GM13976 (cell line): ENCODE measurements at regions not wholly inside any gene's neighbourhood (a gene's known extent, or its start where the extent isn't known, plus 50 kb on each side); places are given as distances from the start of the nearest gene placed in this dataset.

Experiments used
- DNase-seq: peaks from one replicate; pipeline ENCODE4 v3.0.0; 2012; ENCODE audit warnings: low spot score
- in situ Hi-C: fragments of 300-500 bp; cut with MboI; formaldehyde crosslinking; loops from one replicate; pipeline ENCODE4 v1.12.0; 2022; ENCODE audit warnings: low sequenced_read_pairs, mixed read lengths, inconsistent platforms; ENCODE audit not compliant: unreplicated experiment
- TF ChIP-seq, protein P1 (sequence below): IDR thresholded peaks from 2 replicates; pipeline ENCODE4 v1.5.1; 2012; ENCODE audit warnings: borderline replicate concordance, mild to moderate bottlenecking; ENCODE audit not compliant: insufficient read depth; ENCODE audit errors: extremely low read depth, missing control alignments, control extremely low read depth

DNA sequence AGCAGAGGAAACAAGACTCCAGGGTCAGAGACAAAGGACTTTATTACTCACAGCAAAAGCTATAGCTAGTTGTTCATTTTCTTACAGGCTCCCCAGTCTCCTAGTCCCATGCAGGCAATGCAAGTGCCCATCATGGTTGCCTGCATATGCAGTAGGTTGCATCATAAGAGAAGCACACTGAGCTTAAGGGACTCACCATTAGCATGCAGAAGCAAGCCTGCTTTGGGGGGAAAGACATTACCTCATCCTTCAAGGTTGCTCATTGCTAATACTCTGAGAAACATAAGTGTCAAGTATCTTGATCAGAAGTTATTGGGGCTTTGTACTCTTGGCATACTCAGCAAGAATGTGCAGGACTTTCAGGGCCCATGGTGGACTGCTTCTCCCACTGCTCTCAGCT lies 114.6 kb upstream of the CCDC68 start:
- in situ Hi-C loops: no loop called here
- DNase-seq: no peak
- TF ChIP-seq, protein P1, sequence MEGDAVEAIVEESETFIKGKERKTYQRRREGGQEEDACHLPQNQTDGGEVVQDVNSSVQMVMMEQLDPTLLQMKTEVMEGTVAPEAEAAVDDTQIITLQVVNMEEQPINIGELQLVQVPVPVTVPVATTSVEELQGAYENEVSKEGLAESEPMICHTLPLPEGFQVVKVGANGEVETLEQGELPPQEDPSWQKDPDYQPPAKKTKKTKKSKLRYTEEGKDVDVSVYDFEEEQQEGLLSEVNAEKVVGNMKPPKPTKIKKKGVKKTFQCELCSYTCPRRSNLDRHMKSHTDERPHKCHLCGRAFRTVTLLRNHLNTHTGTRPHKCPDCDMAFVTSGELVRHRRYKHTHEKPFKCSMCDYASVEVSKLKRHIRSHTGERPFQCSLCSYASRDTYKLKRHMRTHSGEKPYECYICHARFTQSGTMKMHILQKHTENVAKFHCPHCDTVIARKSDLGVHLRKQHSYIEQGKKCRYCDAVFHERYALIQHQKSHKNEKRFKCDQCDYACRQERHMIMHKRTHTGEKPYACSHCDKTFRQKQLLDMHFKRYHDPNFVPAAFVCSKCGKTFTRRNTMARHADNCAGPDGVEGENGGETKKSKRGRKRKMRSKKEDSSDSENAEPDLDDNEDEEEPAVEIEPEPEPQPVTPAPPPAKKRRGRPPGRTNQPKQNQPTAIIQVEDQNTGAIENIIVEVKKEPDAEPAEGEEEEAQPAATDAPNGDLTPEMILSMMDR: no peak

DNA sequence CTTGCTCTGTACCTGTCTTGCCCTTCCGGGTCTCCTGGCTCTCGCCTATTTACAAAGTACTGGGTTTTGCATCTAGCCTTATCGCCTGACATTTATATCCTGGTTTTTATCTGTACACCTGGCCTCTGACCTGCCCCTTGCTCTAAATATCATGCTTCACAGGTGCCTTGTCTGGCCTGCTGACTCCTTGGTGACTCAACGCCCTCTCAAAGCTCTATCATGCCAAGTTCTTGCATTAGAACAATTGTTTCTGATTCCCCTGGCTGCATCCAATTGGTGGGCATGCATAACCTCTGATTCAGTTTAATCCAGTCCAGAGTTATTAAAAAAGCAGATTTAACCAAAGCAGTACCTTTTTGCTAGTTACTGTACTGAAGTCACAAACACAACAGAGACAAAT lies 113.9 kb upstream of the CCDC68 start:
- in situ Hi-C loops: no loop called here
- TF ChIP-seq, protein P1: no peak
- DNase-seq: no peak

DNA sequence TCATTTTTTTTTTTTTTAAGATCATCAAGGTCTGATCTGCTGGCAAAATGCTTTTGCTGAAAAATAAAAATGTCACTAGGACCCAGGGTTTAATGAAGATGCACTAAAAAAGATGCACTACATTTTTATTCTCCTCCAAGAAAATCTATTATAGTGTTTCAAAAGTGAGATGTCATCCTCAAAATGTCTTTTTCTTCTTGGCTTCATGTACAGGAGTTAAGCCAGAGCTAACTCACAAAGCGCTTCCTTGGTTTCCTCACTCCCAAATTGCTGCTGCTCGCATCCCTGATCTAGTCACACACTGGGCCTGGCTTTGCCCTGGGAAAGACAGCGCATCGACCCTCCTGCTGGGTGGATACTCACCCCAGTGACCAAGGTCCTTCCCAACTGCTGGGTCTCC lies 113.4 kb upstream of the CCDC68 start:
- TF ChIP-seq, protein P1: no peak
- in situ Hi-C loops: no loop called here
- DNase-seq: no peak

DNA sequence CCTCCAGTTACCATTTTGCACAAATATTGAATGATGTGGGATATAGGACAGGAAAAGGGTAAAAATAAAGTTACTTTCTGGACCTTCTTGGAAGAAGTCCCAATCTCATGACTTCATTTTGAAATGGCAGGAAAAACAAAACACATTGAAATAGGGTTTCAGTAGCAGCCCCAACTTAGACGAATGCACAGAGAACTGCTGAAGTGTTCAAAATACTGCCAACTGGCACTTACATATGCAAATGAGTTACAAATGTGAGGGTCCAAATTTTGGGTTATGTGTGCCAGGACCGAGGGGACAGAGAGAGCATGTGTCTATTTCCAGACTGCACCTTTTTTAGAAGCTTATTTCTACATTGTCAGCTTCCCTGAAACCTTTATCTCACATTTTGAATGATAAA lies 112.9 kb upstream of the CCDC68 start:
- no peak for DNase-seq

DNA sequence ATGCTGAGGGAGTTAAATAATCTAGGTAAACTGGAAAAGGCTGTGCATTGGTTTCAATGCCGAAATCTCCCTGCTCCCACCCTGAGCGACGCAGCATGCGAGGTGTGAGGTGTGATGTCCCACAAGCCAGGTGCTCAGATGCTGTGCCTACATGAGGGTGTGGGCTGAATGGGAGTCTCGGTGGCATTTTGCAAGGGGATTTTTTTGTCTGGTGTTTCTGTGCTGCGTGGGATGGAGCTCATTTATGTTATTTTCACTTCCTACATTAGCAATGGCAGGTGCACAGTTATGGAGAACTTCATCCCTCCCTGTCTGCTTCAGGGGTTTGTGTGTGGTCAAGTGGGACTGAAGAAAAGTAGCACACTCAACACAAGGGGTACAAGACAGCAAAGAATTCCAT lies 110.2 kb upstream of the CCDC68 start:
- DNase-seq: peak; percentile 42
- in situ Hi-C loops: no loop called here
- TF ChIP-seq, protein P1: no peak

More for the DNA sequence above, 112.9 kb upstream of the CCDC68 start:
- in situ Hi-C loops: no loop called here
- TF ChIP-seq, protein P1: no peak

DNA sequence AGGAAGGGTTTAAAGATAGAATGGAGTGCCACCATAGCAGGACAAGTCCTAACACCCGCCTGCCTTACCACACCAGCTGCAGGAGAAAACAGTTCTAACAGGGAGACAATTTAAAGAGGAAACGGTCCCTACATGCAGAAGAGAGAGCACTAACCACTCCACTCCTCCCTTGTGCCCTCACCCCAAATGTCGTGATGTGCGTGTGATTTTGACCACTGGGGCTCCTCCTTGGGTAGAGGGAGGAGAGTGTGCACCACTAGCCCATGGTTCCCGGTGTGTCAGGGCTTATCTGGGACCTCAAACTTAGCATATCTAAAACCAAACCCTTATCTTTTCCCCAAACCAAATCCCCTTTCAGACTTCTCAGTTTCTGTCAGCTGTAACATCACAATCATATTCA lies 105.5 kb upstream of the CCDC68 start:
- in situ Hi-C loops: no loop called here
- DNase-seq: peak; percentile 11
- TF ChIP-seq, protein P1: no peak

DNA sequence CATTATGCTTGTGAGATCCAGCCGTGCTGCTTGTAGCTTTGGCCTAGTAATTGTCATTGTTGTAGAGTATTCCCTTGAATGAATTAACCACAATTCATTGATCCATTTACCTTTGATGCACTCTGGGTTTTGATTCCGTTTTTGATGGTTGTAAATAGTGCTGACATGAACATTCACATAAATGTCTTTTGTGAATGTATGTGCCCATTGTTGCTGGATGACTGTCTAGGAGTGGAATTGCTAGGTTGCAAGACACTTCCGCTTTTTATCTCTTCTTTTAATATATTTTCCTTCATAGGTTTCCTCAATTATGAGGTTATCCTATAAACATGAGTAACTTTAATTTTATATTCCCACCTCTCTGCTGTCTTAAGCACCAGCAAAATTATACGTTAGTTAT lies 104.8 kb upstream of the CCDC68 start:
- no peak for DNase-seq
- in situ Hi-C loops: no loop called here
- TF ChIP-seq, protein P1: no peak
